Mucosa of rectum (tissue), 2 donors: ENCODE measurements at regions not wholly inside any gene's neighbourhood (a gene's known extent, or its start where the extent isn't known, plus 50 kb on each side); places are given as distances from the start of the nearest gene placed in this dataset.

Experiments used
- H3K27ac ChIP-seq, 2 donors: one replicate each; pipeline ENCODE4 v1.7.0; 2013; ENCODE audit warnings: inconsistent platforms in 2 of 2, low read depth in 2 of 2, low read length in 2 of 2
- H3K27me3 ChIP-seq, 2 donors: one replicate each; pipeline ENCODE4 v1.7.0; 2013; ENCODE audit warnings: low read length in 2 of 2; ENCODE audit not compliant: control insufficient read depth in 2 of 2, insufficient read depth in 2 of 2
- H3K36me3 ChIP-seq, 2 donors: one replicate each; pipeline ENCODE4 v1.7.0; 2013; ENCODE audit warnings: low read length in 2 of 2; ENCODE audit not compliant: control insufficient read depth in 2 of 2, insufficient read depth in 2 of 2
- H3K4me1 ChIP-seq, 2 donors: one replicate each; pipeline ENCODE4 v1.7.0; 2013; ENCODE audit warnings: low read length in 2 of 2, mild to moderate bottlenecking in 1 of 2; ENCODE audit not compliant: control insufficient read depth in 2 of 2, insufficient read depth in 2 of 2
- H3K4me3 ChIP-seq, 2 donors: one replicate each; pipeline ENCODE4 v1.7.0; 2013; ENCODE audit warnings: low read length in 2 of 2
- H3K9ac ChIP-seq, 2 donors: one replicate each; pipeline ENCODE4 v1.7.0; 2013; ENCODE audit warnings: low read length in 2 of 2, low read depth in 1 of 2, mild to moderate bottlenecking in 1 of 2
- H3K9me3 ChIP-seq, 2 donors: one replicate each; pipeline ENCODE4 v1.7.0; 2013; ENCODE audit warnings: low read length in 2 of 2; ENCODE audit not compliant: control insufficient read depth in 2 of 2
- donor health status: healthy.
- donor health status: Normal muscosa, but diverticular disease.

DNA sequence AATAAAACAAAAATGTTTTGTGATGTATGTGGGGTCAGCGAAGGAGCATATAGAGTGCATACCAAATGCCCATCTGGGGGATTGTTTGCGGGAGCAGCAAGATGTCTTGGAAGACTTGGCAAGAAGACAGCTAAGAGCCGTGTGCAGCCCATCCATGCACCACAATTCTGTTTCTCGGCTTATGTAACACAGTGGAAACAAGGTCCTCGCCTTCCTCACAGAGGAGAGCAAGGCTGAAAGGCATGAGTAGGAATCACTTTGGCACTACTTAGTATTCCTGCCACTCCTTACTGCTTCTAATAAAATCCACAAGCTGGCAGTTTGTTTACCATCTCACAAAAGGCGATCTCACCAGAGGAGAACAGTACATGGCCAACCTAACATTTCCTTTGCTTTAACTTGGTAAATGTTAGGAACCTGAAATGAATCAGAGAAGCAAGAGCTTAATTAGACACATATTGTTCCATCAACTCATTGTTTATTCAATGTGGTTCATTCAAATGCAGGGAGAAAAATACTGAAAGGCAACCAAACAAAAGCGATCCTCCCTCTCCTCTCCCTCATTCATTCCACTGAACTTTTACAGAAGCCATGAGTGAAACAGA lies 648.1 kb downstream of the ACTL7B start:
- Histone ChIP-seq H3K36me3 (no peaks in the 10 kb centered on the region), H3K27ac (no peak overlapping the region), H3K9me3 (no peaks in the 10 kb centered on the region), H3K9ac (no peak overlapping the region), H3K4me3 (no peak overlapping the region), H3K27me3 (no peaks in the 10 kb centered on the region), H3K4me1 (peaks cover 0 to 13% of the 10 kb centered on the region in 2 donors)

DNA sequence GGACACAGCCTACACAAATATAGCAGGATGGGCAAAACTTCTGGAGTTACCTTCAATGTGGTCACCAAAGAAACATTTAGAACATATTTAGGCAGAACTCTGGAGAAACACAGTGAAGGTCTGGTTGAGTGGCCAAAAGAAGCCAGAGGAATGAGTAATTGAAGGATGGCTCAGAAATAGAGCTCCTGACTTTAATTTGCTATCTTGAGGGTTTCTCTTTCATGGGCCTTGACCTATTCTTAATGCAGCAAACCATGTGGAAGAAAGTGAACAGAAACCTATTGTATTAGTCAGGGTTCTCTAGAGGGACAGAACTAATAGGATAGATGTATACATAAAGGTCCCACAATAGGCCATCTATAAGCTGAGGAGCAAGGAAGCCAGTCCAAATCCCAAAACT lies 650.5 kb downstream of the ACTL7B start:
- Histone ChIP-seq H3K4me3 (no peak overlapping the region), H3K27ac (no peak overlapping the region), H3K9me3 (no peaks in the 10 kb centered on the region), H3K4me1 (peaks cover 0 to 12% of the 10 kb centered on the region in 2 donors), H3K27me3 (no peaks in the 10 kb centered on the region), H3K9ac (no peak overlapping the region), H3K36me3 (no peaks in the 10 kb centered on the region)

DNA sequence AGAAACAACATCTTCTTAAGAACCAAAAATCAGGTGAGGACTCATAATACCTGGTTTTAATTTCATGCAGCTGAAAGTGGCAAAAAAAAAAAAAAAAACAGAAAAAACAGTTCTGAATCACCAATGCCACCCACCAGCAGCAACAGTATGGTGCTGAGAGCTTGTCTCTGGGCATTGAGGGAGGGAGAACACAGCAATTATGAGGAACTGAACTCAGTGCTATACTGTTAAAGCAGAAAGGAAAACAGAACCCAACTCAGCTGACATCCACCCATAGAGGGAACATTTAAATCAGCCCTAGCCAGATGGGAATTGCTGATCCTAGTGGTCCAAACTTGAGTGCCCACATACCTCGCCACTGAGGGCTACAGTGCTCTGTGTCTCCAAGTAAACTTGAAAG lies 657.9 kb downstream of the ACTL7B start:
- Histone ChIP-seq H3K4me1 (peaks cover 2 to 13% of the 10 kb centered on the region in 2 donors), H3K27me3 (no peaks in the 10 kb centered on the region), H3K36me3 (no peaks in the 10 kb centered on the region), H3K9ac (no peak overlapping the region), H3K27ac (no peak overlapping the region), H3K9me3 (no peaks in the 10 kb centered on the region), H3K4me3 (no peak overlapping the region)

- no peaks in the 10 kb centered on the region for H3K9me3 ChIP-seq
- H3K27me3 ChIP-seq: no peaks in the 10 kb centered on the region
- H3K9ac ChIP-seq: no peak overlapping the region
- no peak overlapping the region for H3K27ac ChIP-seq
- H3K4me3 ChIP-seq: no peak overlapping the region
- peaks cover 2 to 13% of the 10 kb centered on the region in 2 donors for H3K4me1 ChIP-seq
- H3K36me3 ChIP-seq: no peaks in the 10 kb centered on the region
These were observed 658.8 kb downstream of the ACTL7B start for GRCh38 chr9:108197008-108197365.

- H3K27me3 ChIP-seq: no peaks in the 10 kb centered on the region
- H3K4me3 ChIP-seq: no peak overlapping the region
- no peak overlapping the region for H3K27ac ChIP-seq
- no peaks in the 10 kb centered on the region for H3K36me3 ChIP-seq
- H3K4me1 ChIP-seq: peaks cover 2 to 13% of the 10 kb centered on the region in 2 donors
- H3K9ac ChIP-seq: no peak overlapping the region
- H3K9me3 ChIP-seq: no peaks in the 10 kb centered on the region
These were observed 659.3 kb downstream of the ACTL7B start for GRCh38 chr9:108196332-108197007.

- Histone ChIP-seq H3K4me1 (peaks cover 2 to 13% of the 10 kb centered on the region in 2 donors), H3K9ac (no peak overlapping the region), H3K9me3 (no peaks in the 10 kb centered on the region), H3K27me3 (no peaks in the 10 kb centered on the region), H3K27ac (peak overlapping the region; percentile 48 to 49), H3K4me3 (no peak overlapping the region), H3K36me3 (no peaks in the 10 kb centered on the region)
These were observed 661.6 kb downstream of the ACTL7B start for GRCh38 chr9:108194154-108194553.

DNA sequence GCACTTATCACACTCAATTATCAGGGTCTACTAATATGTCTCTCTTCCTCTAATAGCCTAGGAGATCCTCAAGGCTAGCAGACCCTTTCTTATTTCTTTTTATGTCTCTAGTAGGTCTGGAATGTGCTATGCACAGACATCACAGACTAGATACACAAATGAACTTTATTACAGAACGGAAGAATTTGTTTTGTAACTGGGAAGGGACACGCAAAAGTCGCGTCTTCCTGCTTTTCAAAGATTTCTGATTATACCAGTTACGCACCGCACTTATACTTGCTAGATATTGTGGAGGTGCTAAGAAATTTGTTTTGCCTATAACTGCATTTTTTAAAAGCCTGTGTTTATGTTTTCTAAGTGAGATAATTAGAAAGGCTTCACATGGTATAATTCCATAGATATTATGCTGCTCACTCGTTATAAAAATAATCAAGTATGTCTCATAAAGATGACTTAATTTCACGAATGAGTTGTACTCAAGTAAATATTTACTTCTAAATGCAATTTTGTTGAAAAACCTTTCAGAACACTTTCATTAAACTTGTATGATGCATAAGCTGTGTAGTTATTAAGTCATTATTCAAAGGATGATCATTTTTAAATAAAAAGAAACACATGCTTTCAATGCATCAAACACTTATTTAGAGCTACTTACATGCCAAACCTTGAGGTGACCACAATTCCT lies 662.6 kb downstream of the ACTL7B start:
- Histone ChIP-seq H3K4me3 (no peak overlapping the region), H3K4me1 (peaks cover 2 to 13% of the 10 kb centered on the region in 2 donors), H3K27ac (no peak overlapping the region), H3K9ac (no peak overlapping the region), H3K27me3 (no peaks in the 10 kb centered on the region), H3K9me3 (no peaks in the 10 kb centered on the region), H3K36me3 (no peaks in the 10 kb centered on the region)

- Histone ChIP-seq H3K4me1 (peaks cover 2 to 9% of the 10 kb centered on the region in 2 donors), H3K27ac (no peak overlapping the region), H3K27me3 (no peaks in the 10 kb centered on the region), H3K9me3 (no peaks in the 10 kb centered on the region), H3K9ac (no peak overlapping the region), H3K4me3 (no peak overlapping the region), H3K36me3 (no peaks in the 10 kb centered on the region)
These were observed 664.7 kb downstream of the ACTL7B start for GRCh38 chr9:108191065-108191464.

GRCh38 chr9:108188976-108189375 lies 666.8 kb downstream of the ACTL7B start:
- no peaks in the 10 kb centered on the region for H3K27me3 ChIP-seq
- no peak overlapping the region for H3K27ac ChIP-seq
- no peaks in the 10 kb centered on the region for H3K36me3 ChIP-seq
- H3K9ac ChIP-seq: no peak overlapping the region
- no peaks in the 10 kb centered on the region for H3K9me3 ChIP-seq
- H3K4me1 ChIP-seq: peaks cover 0 to 7% of the 10 kb centered on the region in 2 donors
- H3K4me3 ChIP-seq: no peak overlapping the region

- peaks cover 0 to 2% of the 10 kb centered on the region in 2 donors for H3K4me1 ChIP-seq
- H3K36me3 ChIP-seq: no peaks in the 10 kb centered on the region
- no peaks in the 10 kb centered on the region for H3K27me3 ChIP-seq
- no peak overlapping the region for H3K27ac ChIP-seq
- H3K9ac ChIP-seq: no peak overlapping the region
- H3K9me3 ChIP-seq: no peaks in the 10 kb centered on the region
- H3K4me3 ChIP-seq: no peak overlapping the region
These were observed 667.3 kb downstream of the ACTL7B start for GRCh38 chr9:108188482-108188881.
